Fibroblast of villous mesenchyme (primary cell): ENCODE measurements at regions not wholly inside any gene's neighbourhood (a gene's known extent, or its start where the extent isn't known, plus 50 kb on each side); places are given as distances from the start of the nearest gene placed in this dataset.

Source experiments
- DNase-seq: peaks from one replicate; pipeline ENCODE4 v3.0.0-alpha.2; 2010; ENCODE audit warnings: low read depth
- H3K4me3 ChIP-seq: 2 replicates; pipeline ENCODE4 v1.5.1; 2011; ENCODE audit warnings: low read depth, mild to moderate bottlenecking, low read length
- TF ChIP-seq, protein P1 (sequence below): IDR thresholded peaks from 2 replicates; pipeline ENCODE4 v1.5.1; 2012; ENCODE audit warnings: low read depth, mild to moderate bottlenecking, low read length; ENCODE audit not compliant: insufficient read depth

DNA sequence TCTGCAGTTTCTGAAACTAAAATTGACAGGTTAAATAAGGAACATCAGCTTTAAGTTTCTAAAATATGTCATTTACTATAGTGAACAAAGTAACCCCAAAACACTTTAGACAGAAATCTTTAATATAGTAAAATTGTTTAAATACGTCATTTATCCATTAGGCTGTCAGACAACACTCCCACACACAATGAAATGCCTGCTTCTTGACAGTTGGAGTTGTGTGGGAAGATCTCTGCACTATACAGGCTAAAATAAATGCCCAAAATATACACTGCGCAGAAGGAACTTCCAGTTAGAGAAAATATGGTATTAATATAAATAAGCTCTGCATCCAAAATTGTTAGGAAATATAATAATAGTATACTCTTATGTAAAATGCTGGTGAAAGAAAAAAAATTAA, 794.4 kb downstream of the CDH18 start:
- DNase-seq: no peak
- TF ChIP-seq, protein P1, sequence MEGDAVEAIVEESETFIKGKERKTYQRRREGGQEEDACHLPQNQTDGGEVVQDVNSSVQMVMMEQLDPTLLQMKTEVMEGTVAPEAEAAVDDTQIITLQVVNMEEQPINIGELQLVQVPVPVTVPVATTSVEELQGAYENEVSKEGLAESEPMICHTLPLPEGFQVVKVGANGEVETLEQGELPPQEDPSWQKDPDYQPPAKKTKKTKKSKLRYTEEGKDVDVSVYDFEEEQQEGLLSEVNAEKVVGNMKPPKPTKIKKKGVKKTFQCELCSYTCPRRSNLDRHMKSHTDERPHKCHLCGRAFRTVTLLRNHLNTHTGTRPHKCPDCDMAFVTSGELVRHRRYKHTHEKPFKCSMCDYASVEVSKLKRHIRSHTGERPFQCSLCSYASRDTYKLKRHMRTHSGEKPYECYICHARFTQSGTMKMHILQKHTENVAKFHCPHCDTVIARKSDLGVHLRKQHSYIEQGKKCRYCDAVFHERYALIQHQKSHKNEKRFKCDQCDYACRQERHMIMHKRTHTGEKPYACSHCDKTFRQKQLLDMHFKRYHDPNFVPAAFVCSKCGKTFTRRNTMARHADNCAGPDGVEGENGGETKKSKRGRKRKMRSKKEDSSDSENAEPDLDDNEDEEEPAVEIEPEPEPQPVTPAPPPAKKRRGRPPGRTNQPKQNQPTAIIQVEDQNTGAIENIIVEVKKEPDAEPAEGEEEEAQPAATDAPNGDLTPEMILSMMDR: no peak
- H3K4me3 ChIP-seq: no peak overlapping the region

DNA sequence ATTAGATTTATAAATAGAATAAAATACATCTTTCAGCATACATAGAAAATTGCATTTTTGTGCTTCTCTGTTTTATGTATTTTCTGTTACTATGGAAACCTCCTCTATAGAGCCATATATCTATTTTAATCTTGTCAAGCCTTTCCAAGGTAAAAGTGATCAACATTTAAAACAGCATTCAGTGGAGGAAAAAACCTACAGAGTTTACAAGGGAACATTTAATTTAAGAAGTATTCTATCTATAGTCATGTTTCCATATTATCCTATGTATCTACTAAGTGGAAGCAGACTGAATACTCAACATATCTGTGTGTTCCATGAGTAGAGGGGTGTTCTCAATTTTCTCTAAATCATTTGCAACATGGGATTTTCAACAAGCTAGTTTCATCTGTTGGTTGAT, 791.4 kb downstream of the CDH18 start:
- no peak for DNase-seq
- H3K4me3 ChIP-seq: no peak overlapping the region
- TF ChIP-seq, protein P1: no peak

- DNase-seq: no peak
- H3K4me3 ChIP-seq: no peak overlapping the region
- TF ChIP-seq, protein P1: no peak
Measured at GRCh38 chr5:19200251-19200650, 787.7 kb downstream of the CDH18 start.

- H3K4me3 ChIP-seq: no peak overlapping the region
- DNase-seq: no peak
- TF ChIP-seq, protein P1: no peak
Measured at GRCh38 chr5:19208397-19208796, 779.6 kb downstream of the CDH18 start.

DNA sequence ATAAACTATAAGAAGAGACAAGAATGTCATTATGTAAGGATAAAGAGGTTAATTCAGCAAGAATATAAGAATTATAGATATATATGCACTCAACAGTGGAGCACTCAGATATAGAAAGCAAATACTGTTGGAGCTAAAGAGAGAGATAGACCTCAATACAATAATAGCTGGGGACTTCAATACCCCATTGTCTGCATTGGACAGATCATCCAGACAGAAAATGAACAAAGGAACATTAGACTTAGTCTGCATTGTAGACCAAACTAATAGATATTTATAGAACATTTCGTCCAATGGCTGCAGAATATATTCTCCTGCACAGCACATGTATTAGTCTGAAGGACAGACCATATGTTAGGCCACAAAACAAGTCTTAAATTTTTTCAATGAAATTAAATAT, 777.1 kb downstream of the CDH18 start:
- H3K4me3 ChIP-seq: no peak overlapping the region
- TF ChIP-seq, protein P1: no peak
- DNase-seq: no peak

GRCh38 chr5:19229179-19229835, 758.7 kb downstream of the CDH18 start:
- DNase-seq: no peak
- no peak overlapping the region for H3K4me3 ChIP-seq
- TF ChIP-seq, protein P1: no peak

DNA sequence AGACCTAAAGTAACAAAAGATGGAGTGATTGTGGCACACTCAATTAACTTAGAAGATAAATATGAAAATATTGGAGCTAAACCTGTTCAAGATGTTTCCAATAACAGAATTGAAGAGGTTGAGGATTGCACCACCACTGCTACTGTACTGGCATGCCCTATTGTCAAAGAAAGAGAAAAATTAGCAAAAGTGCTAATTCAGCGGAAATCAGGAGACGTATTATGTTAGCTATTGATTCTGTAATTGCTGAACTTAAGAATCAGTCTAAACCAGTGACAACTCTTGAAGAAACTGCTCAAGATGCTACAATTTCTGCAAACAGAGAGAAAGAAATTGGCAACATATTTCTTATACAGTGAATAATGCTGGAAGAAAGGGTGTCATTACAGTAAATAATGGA, 754.4 kb downstream of the CDH18 start:
- no peak for DNase-seq
- TF ChIP-seq, protein P1: no peak

More for the DNA sequence above, 754.4 kb downstream of the CDH18 start:
- no peak overlapping the region for H3K4me3 ChIP-seq
